HG03378 (cell line): ENCODE measurements at regions not wholly inside any gene's neighbourhood (a gene's known extent, or its start where the extent isn't known, plus 50 kb on each side); places are given as distances from the start of the nearest gene placed in this dataset.

Experiments used
- ATAC-seq: cut with Tn5 transposase; IDR thresholded peaks from one replicate; pipeline ENCODE4 v1.9.1; 2021; ENCODE audit warnings: mild to moderate bottlenecking, moderate library complexity; ENCODE audit not compliant: unreplicated experiment

DNA sequence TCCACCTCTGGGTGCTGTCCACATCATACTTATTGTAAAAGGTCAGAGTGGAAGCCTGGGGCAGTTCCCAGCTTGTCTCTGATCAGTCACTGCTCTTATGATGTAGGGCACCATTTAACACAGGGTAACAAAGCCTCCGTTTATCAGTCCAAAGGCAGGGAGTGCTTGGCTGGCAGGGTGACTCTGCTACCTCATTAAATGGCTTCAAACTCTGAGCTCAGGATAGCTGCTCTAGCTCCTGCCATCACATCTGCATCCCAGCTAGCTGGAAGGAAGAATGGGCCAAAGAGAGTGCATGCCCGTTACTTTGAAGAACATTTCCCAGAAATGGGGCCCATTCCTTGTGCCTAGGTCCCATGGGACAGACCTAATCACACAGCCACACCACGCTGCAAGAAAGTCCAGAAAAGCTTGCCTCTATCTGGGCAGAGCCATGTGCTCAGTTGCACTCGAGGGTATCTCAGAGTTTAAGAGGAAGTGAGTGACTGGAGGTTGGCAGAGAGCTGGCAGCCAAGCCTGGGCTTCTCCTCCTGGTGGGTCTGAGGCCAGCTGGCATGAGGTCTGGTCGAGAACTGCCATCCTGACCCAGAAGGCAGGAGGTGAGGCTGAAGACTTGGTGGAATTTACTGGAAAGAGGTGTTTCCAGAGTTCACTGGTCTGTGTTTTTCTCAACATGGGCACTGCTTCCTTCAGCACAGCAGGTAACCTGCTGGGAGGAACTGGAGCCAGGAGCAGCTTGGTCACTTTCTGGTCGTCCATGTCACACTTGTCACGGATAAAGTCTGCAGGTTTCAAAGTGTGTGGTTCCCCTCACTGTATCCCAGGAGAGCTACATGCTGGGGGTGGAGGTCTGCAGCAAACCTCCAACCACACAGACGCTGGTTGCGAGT is 935.7 kb downstream of the BRD1 start:
- no peak for ATAC-seq

DNA sequence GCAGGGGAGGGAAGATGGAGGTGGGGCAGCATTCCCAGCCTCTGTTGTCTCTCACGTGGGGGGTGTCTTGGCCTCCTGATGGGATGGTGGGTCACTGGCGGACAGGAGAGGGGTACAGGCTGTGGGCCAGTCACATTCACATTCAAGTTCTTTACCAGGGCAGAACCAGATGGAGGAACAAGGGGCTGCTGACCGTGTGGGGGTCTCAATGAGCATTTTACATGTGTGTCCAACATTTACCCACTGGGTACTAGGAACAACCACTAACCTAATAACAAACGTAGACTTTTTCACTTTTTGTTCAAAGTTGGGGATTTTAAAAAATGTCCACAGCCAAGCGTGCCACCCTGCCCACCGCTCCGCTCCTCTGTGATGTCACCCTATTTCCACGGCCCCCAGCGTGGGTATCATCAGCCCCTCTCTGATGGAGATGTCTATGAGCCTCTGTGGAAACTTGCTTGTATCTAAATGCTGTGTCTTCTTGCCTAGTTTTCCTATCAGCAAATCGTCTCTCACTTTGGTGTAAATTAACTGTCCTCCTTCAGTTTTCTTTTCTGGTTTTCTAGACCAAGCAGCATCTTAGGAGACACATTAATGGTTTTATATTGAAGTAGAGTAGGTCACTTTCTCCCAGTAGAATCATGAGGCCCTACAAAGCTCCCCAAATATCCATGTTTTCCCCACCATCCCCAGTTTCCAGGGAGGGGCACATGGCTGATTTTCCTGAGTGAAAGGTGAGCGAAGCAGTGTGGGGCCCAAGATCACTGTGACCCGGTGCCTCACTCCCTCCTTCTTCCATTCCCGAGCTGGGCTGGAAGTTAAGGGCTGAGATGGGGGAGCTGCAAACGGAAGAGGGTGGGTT is 936.7 kb downstream of the BRD1 start:
- no peak for ATAC-seq

DNA sequence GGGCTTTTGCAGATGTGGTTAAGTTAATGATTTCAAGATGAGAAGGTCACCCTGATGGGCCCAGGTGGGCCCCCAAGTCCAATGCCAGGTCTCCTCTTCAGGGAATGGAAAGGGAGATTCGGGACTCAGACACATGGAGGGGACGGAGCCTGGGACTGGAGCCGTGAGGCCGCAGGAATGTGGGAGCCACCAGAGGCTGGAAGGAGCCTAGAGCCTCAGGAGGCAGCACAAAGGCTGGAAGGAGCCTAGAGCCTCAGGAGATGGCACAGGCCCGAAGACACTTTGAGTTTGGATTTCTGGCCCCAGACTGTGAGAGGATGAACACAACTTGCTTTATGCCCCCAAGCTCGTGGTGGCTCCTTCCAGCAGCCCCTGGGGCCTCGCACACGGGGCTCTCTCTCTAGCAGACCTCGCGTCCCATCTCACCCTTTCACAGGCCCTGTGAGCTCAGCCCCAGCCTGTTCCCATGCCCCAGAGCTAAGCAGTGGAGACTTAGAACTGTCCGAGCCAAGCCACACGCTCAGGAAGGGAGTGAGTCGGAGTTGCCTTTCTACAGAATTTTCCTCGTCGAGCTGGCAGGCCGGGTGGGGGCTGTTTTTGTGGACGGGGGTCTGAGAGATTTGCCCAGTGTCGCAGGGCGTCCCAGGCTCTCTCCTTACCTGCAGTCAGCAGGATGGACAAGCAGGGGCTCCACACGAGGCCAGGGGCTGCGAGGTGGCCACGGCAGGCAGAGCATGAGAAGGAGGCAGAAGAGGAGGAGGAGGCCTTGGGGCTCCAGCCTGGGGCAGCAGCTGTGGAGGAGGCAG is 937.6 kb downstream of the BRD1 start:
- ATAC-seq: no peak

DNA sequence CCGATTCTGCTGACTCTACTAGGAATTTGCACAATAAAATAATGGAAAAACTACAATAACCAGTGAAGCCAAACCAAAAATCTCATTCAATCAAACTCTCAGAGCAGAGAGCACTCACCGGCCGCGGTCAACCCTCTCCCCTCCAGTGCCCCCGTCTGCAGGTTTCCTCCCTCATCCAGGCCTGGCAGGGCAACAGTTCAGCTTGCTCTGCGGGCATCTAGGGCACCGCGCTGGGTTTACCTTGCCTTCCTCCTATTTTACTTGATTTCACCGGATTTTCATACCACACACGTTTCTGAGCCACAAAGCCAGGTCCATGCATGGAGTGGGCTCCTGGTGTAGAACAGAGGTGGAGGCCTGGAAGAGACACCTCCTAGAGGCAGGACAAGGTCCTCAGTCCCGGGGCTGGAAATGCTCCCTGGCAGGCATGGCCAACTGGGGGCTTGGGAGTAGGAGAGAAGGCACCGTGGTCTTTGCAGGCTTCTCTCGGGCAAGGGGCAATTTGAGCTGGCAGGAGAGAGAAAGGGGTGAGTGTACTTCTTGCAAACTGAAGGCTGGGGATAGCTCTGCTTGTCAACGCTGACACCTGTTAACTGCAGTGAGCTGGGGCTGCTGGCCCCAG is 938.4 kb downstream of the BRD1 start:
- ATAC-seq: no peak

DNA sequence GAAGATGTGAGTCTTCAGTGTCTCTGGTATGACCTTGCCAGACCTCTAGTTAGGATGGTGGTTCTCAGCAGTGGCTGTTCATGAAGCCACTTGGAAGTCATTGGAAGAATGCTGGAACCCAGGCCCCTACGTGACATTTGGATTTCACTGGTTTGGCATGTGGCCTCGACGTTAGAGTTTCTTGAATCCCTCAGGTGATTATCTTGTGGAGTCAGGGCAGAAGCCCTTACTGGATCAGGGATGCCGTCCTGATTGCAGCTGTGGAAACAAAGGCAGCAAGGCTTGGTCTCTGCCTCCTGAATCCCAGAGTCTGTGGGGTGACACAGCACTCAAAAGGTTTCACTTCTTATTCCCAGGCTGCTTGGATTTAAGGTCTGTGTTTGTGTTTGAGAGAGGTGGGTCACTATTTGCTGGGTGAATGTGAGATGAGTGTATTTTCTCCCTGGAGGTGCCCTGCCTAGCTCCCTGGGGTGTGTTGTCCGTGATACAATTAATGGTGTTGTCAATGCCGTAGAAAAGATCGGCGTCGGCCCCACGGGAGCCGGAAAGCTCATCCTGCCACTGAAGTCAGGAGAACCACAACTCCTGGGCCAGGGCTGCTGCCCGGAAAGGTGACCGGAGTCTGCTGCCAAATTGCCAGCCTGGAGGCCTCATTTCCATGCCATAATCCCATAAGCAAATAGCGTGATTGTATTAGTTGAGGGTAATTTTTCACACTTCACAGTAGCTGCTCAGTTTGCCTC is 939.0 kb downstream of the BRD1 start:
- no peak for ATAC-seq

DNA sequence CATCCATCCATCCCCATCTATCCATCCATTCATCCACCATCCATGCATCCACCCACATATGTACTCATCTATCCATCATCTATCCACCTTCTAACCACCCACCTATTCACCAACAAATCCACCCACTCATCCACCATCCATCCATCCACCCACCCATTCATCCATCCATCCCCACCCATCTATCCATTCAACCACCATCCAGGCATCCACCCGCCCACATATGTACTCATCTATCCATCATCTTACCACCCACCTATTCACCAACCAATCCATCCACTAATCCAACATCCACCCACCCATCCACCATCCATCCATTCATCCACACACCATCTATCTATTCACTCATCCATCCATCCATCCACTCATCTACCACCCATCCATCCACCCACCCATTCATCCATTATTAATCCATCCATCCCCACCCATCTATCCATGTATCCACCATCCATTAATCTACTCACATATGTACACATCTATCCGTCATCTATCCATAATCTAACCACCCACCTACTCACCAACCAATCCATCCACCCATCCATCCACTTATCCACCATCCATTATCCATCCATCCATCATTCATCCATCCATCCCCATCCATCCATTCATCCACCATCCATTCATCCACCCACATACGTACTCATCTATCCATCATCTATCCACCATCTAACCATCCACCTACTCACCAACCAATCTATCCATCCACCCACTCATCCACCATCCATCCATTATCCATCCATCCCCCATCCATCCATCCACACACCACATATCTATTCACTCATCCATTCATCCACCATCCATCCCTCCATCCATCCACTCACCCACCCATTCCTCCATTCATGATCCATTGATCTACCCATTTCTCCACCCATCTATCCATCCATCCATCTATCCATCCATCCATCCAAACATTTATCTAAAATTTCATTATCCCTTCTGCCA is 940.0 kb downstream of the BRD1 start:
- ATAC-seq: no peak

DNA sequence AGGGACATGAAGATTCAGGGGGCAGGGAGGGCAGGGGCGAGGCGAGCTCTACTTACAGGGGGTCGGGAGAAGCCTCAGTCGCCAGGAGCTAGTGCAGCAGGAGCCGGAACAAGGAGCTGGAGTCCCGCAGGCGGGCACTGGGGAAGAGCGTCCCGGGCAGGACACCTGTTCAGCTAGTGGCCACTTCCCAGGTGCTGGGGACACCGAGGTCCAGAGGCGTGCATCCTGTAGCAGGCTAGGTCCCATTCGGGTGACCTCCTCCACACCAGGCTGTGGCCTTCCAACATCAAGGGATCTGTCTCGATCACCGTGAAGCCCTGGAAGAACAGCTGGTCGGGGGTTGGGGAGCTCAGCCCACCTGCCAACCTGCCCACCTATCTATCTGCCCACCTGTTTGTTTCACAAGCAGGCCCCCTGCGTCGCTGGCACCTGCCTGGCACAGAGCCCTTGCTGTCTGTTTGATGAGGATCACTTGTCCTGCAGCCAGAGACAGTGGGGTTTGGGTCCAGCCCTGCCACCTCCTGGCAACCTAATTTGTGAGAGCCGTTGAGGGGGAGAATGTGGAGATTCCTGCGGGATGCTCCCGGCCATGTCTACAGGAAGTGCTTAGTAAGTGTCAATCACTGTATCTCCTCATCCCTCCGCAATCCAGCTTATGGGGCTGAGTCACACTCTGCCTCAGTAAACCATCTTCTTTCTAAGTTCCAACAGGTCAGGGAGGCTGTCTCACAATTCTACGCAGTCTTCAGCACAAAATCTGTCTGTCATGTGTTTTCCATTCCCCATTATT is 940.9 kb downstream of the BRD1 start:
- no peak for ATAC-seq

DNA sequence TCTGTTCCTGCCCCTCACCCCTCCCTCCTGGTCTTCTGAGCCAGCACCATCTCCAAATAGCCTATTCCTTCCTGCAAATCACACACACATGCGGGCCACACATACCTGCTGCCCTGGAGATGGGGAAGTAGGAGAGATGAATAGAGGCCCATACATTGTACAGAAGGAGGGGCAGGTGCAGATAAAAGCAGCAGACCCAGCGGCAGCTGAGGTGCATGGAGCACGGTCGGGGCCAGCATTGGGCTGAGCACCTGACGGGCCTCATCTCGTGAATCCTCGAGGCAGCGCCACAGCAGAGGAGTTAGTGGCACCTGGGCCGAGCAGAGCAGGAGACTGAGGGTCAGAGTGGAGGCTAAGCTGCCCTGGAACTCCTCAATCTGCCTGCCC is 941.8 kb downstream of the BRD1 start:
- no peak for ATAC-seq

DNA sequence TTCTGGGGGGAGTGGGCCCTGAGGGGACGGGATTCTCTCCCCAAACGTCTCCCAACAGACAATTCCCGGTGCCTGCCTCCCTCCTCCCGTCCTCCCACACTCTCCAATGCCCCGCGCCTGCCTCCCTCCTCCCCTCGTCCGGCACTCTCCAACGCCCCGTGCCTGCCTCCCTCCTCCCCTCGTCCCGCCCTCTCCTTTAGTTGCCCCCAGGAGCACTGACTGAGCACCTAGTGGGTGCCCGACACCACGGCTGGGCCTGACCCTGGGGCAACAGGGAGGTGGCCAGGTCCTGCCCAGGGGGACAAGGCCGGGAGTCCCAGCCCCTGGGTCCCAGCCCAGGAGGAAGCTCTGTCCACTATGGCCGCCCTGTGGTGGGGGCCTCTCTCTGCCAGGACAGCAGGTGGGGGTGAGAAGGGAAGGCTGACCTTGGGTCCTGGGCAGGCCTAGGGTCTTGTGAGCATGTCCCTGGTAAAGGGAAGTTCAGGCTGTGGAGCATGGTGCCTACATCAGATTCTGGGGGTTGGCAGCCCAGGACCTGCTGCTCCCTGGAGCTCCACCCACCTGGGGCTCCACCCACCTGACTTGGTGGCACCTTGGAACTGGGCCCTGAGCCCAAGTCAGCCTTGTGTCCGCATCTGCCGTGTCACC is 942.3 kb downstream of the BRD1 start:
- ATAC-seq: no peak

DNA sequence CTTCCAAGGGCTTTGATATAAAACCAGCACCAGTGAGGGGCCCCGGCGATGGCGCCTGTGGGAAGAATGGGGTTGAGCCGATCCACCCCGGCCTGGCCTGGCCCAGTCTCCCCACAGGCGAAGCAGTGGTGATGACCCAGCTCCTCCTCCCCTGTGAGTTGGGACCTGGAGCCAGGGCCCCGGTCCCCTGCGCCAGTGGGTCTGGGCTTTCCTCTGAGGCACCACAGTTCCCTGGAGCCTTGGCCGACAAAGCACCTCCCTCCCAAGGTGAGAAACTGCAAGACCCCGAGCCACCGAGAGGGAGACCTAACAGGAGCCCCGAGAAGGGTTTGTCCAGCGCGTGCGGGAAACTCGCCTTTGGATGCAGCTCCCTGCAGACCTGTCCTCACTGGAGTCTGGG is 942.9 kb downstream of the BRD1 start:
- ATAC-seq: no peak

DNA sequence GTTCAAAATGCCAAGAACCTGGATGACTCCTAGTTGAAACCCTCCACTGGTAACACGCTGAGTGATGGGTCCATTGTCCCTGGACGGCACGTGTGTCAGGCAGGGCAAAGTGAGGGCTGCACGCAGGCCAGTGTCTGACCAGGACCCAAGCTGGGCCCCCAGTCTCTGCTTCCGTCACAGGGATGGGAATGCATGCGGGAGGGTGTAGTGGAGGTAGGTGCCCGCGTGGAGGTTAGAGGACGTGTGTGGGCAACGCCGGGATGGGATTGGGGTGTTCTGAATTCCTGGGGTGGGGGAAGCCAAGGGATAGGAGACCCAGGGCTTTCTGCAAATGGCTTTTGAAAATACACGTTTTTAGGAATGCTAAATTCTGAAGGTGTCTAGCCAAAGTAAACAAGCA is 943.3 kb downstream of the BRD1 start:
- no peak for ATAC-seq

DNA sequence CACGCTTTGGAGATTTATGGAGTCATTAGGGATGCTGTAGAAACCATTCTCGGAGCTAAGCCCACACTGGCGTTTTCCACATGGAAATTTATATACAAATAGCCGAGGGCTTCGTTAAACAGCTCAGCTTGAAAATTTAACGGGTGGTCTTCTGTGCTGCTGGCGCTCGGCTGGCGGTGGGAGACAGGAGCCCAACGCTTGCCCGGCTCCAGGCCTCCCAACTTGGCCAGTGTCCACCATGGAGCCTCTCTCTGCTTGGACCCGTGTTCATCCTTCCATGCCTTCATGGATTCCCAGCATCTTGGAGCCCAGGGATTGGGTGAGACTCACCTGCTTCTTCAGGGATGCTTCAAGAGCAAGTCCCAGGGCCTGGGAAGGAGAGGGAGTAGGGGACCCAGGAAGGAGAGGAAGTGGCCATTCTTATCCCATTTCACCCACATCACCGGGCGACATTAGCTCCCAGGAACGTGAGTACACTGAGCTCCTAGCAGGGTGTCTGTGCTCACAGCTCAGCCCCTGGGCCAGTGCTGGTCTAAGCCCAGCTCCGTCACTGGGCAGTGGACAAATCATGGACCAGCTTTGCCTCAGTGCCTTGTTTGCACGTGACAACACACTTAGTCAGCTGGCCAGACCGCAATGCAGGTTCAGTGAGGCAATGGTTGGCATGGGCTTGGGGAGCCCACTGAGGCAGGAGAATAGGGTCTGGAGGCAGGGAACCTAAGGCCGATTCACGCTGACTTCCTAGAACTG is 944.3 kb downstream of the BRD1 start:
- no peak for ATAC-seq

DNA sequence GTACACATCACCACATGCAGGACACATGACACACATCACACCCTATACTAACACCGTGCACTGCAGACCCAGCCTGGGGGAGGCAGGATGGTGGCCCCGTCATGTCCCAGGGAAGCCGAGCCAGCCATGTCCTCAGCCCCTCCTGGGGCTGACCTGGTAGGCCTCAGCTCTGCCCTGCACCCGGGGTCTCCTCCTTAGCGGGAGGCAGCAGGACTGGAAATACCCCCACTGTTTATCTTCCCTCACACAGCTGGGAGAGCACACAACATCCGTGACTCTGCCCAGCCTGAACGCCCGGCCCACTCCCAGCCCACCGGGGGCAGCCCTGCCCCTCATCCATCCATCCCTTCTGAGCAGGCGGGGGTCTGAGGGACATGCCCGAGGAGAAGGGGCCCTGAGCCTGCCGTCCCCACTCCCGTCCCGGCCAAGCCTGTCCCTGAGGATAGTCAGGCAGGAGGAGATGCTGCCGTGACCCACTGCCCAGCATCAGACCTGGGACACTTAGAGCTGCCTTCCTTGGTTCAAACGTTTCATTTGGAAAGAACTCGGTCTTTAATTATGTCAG is 945.0 kb downstream of the BRD1 start:
- no peak for ATAC-seq

DNA sequence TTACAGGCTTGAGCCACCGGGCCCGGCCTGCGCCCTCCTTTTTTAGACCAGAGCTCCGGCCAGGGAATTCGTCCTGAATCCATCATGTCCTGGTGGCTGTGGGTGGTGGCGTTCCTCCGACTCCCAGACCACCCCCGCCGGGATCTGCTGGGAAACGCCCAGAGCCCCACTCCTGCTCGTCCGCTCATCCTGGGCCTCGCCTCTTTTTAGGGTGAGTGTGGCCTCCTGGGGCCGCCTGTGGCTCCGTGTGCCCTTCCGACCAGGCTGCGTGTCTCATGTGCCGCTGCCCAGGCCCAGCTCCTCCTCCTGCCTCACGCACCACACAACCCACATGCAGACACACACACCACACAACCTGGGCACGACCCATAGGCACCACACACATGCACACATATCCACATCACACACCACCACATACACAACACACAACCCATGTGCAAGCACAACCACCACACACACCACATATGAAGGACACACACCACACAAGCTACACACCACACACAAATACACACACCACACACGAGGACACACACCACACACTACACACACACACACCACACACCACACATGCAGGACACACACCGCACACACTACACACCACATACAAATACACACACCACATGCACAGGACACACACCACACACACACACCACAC is 946.2 kb downstream of the BRD1 start:
- ATAC-seq: no peak

DNA sequence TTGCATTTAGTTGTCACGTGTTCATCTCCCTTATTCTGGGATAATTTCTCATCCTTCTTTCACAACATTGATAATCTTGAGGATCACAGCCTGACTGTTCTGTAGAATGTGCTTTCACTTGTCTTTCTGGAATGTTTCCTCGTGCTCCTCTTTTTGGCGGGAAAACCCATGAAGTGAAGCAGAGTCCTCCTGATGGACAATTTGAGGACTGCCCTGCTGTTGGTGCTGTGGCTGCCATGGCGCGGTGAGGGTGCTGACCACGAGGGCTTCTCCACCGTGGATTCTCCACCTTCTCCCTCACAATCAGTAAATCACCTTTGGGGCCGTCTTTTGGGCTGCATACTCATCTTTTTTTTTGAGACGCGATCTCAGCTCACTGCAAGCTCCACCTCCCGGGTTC is 946.9 kb downstream of the BRD1 start:
- ATAC-seq: no peak

DNA sequence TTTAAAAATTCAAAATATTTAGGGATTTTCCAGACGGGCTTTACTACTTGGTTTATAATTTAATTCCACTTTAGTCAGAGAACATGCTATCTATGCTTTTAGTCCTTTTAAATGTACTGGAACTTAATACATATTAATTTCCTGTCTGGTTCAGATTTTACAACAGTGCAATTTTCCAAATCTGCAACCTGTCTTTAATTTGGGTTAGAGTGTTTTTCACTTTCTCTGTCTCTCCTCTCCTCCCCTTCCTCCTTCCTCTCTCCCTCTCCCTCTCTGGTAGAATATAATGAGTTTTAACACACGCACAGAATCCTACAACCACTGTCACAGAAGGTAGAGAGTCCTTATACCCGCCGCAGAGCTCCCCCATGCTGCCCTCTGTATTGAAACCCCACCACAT is 950.7 kb downstream of the BRD1 start:
- no peak for ATAC-seq
